ENCODE measurements at regions not wholly inside any gene's neighbourhood (a gene's known extent, or its start where the extent isn't known, plus 50 kb on each side); places are given as distances from the start of the nearest gene placed in this dataset.

- FAIRE-seq (no peak), DNase-seq (ENCODE audit: insufficient read length, low spot score) (no peak)
- no peak for TF ChIP-seq POLR2A (IDR thresholded peaks at IDR 0.05; ENCODE audit: low read depth, low read length)
These were observed 138.7 kb upstream of the L3MBTL4 start for GRCh38 chr18:6553234-6553900.

- FAIRE-seq, result no peak
- TF ChIP-seq POLR2A (IDR thresholded peaks at IDR 0.05; ENCODE audit: low read depth, low read length), result no peak
These were observed 142.5 kb upstream of the L3MBTL4 start for GRCh38 chr18:6557057-6557769.

GRCh38 chr18:6557770-6558248 is 143.1 kb upstream of the L3MBTL4 start:
- DNase-seq (ENCODE audit: insufficient read length, low spot score), result no peak
- FAIRE-seq, result no peak
- no peak for TF ChIP-seq POLR2A (IDR thresholded peaks at IDR 0.05; ENCODE audit: low read depth, low read length)

More at GRCh38 chr18:6557057-6557769, 142.5 kb upstream of the L3MBTL4 start:
- DNase-seq (ENCODE audit: insufficient read length, low spot score), result no peak

- no peak for TF ChIP-seq POLR2A (IDR thresholded peaks at IDR 0.05; ENCODE audit: low read depth, low read length)
- DNase-seq (ENCODE audit: insufficient read length, low spot score) (no peak), FAIRE-seq (no peak)
These were observed 143.9 kb upstream of the L3MBTL4 start for GRCh38 chr18:6558446-6559156.

- DNase-seq (ENCODE audit: insufficient read length, low spot score) (no peak), FAIRE-seq (no peak)
- no peak for TF ChIP-seq POLR2A (IDR thresholded peaks at IDR 0.05; ENCODE audit: low read depth, low read length)
These were observed 144.6 kb upstream of the L3MBTL4 start for GRCh38 chr18:6559296-6559695.

GRCh38 chr18:6561016-6561415 is 146.3 kb upstream of the L3MBTL4 start:
- FAIRE-seq (no peak), DNase-seq (ENCODE audit: insufficient read length, low spot score) (no peak)
- no peak for TF ChIP-seq POLR2A (IDR thresholded peaks at IDR 0.05; ENCODE audit: low read depth, low read length)

- no peak for FAIRE-seq
- TF ChIP-seq POLR2A (IDR thresholded peaks at IDR 0.05; ENCODE audit: low read depth, low read length), result no peak
- DNase-seq (ENCODE audit: insufficient read length, low spot score), result no peak
These were observed 146.7 kb upstream of the L3MBTL4 start for GRCh38 chr18:6561420-6561861.

- DNase-seq (ENCODE audit: insufficient read length, low spot score) (no peak), FAIRE-seq (no peak)
- no peak for TF ChIP-seq POLR2A (IDR thresholded peaks at IDR 0.05; ENCODE audit: low read depth, low read length)
These were observed 147.2 kb upstream of the L3MBTL4 start for GRCh38 chr18:6561862-6562291.

GRCh38 chr18:6563896-6564295 is 149.2 kb upstream of the L3MBTL4 start:
- no peak for TF ChIP-seq POLR2A (IDR thresholded peaks at IDR 0.05; ENCODE audit: low read depth, low read length)
- FAIRE-seq (no peak), DNase-seq (ENCODE audit: insufficient read length, low spot score) (no peak)

GRCh38 chr18:6564950-6565814 is 150.5 kb upstream of the L3MBTL4 start:
- no peak for DNase-seq (ENCODE audit: insufficient read length, low spot score)
- TF ChIP-seq POLR2A (IDR thresholded peaks at IDR 0.05; ENCODE audit: low read depth, low read length), result no peak
- no peak for FAIRE-seq

- no peak for FAIRE-seq
- no peak for TF ChIP-seq POLR2A (IDR thresholded peaks at IDR 0.05; ENCODE audit: low read depth, low read length)
These were observed 151.0 kb upstream of the L3MBTL4 start for GRCh38 chr18:6565815-6566081.

GRCh38 chr18:6566338-6566911 is 151.7 kb upstream of the L3MBTL4 start:
- FAIRE-seq, result no peak
- TF ChIP-seq POLR2A (IDR thresholded peaks at IDR 0.05; ENCODE audit: low read depth, low read length), result no peak
- DNase-seq (ENCODE audit: insufficient read length, low spot score), result no peak

More at GRCh38 chr18:6565815-6566081, 151.0 kb upstream of the L3MBTL4 start:
- DNase-seq (ENCODE audit: insufficient read length, low spot score), result no peak

- DNase-seq (ENCODE audit: insufficient read length, low spot score), result no peak
- FAIRE-seq, result no peak
- TF ChIP-seq POLR2A (IDR thresholded peaks at IDR 0.05; ENCODE audit: low read depth, low read length), result no peak
These were observed 155.1 kb upstream of the L3MBTL4 start for GRCh38 chr18:6569813-6570212.
